HCT116 (cell line): ENCODE measurements at regions not wholly inside any gene's neighbourhood (a gene's known extent, or its start where the extent isn't known, plus 50 kb on each side); places are given as distances from the start of the nearest gene placed in this dataset.

Source experiments
- ATAC-seq: fragments of 200-7000 bp; cut with Tn5 transposase; 2 replicates; pipeline ENCODE4 v1.9.1; 2020; ENCODE audit warnings: mild to moderate bottlenecking, moderate library complexity
- BruUV-seq: library from RNA; stranded (reverse); fragments of 400-500 nt; replicated peaks from 2 replicates; lab custom pipeline; 2021; lab: Mats Ljungman, UMichigan
- CTCF ChIA-PET: fragments of 300-600 bp; sonication (Branson Sonifier 250); formaldehyde crosslinking; loops from one replicate; lab custom pipeline; 2021; ENCODE audit warnings: antibody characterized with exemption; lab: Charles Lee
- POLR2A ChIA-PET: fragments of 300-600, 350-600 bp; sonication (Branson Sonifier 250); formaldehyde crosslinking; loops from one replicate; lab custom pipeline; 2021; ENCODE audit warnings: antibody characterized with exemption; lab: Charles Lee
- RAD21 ChIA-PET, 2 experiments: fragments of 300-600 bp; sonication (Branson Sonifier 250); formaldehyde crosslinking; loops; one replicate each; lab custom pipeline; 2023; ENCODE audit warnings: low total read pairs in 2 of 2; ENCODE audit not compliant: uncharacterized antibody in 2 of 2, unreplicated experiment in 2 of 2, low non-redundant PET in 1 of 2; lab: Charles Lee
- DNase-seq: peaks from one replicate; pipeline ENCODE4 v3.0.0-alpha.2; 2010; ENCODE audit warnings: low read depth, low spot score
- H2AFZ ChIP-seq: fragments of 200-600 bp; shearing (Covaris generic), sonication (generic); 2 replicates; pipeline ENCODE4 v1.6.1; 2017; ENCODE audit warnings: low read depth, mixed run types, mixed read lengths, antibody characterized with exemption, low read length; ENCODE audit not compliant: poor library complexity, severe bottlenecking
- H3K27ac ChIP-seq: 2 replicates; pipeline ENCODE4 v1.5.1; 2012; ENCODE audit warnings: low read depth, low read length
- H3K27me3 ChIP-seq: fragments of 200-600 bp; sonication (generic); 2 replicates; pipeline ENCODE4 v1.6.1; 2016; ENCODE audit warnings: mixed run types, low read length, mixed read lengths; ENCODE audit not compliant: insufficient read depth
- H3K36me3 ChIP-seq, 2 experiments: fragments of 200-500 bp in 1 of 2; fragments of 200-600 bp in 1 of 2; sonication (Bioruptor generic) in 1 of 2; sonication (generic) in 1 of 2; 2 replicates each; pipeline versions ENCODE4 v1.5.1 to v1.6.1; 2014 to 2016; ENCODE audit warnings: low read length in 2 of 2, inconsistent platforms in 1 of 2, mixed read lengths in 1 of 2, mixed run types in 1 of 2; ENCODE audit not compliant: insufficient read depth in 2 of 2, control insufficient read depth in 1 of 2
- H3K4me1 ChIP-seq, 2 experiments: fragments of 200-600 bp in 1 of 2; sonication (generic) in 1 of 2; 2 replicates each; pipeline versions ENCODE4 v1.5.1 to v1.6.1; 2012 to 2017; ENCODE audit warnings: low read length in 2 of 2, inconsistent platforms in 1 of 2, mild to moderate bottlenecking in 1 of 2, mixed read lengths in 1 of 2, mixed run types in 1 of 2, moderate library complexity in 1 of 2; ENCODE audit not compliant: insufficient read depth in 2 of 2, control insufficient read depth in 1 of 2
- H3K4me2 ChIP-seq: fragments of 200-600 bp; sonication (generic); 2 replicates; pipeline ENCODE4 v1.6.1; 2017; ENCODE audit warnings: mixed run types, low read length, mixed read lengths
- H3K4me3 ChIP-seq, 2 experiments: fragments of 200-600 bp in 1 of 2; sonication (generic) in 1 of 2; replicated peaks in 1 of 2; 2 replicates each; pipeline ENCODE4 v1.5.1; 2011 to 2016; ENCODE audit warnings: low read length in 2 of 2, control low read depth in 1 of 2, low read depth in 1 of 2, mild to moderate bottlenecking in 1 of 2, mixed read lengths in 1 of 2, mixed run types in 1 of 2
- H3K79me2 ChIP-seq: fragments of 200-600 bp; sonication (generic); 2 replicates; pipeline ENCODE4 v1.6.1; 2017; ENCODE audit warnings: mild to moderate bottlenecking, mixed run types, low read length, moderate library complexity, mixed read lengths; ENCODE audit not compliant: insufficient read depth
- H3K9ac ChIP-seq: fragments of 200-600 bp; sonication (generic); 2 replicates; pipeline ENCODE4 v1.6.1; 2016; ENCODE audit warnings: low read length, mixed read lengths
- H3K9me2 ChIP-seq: fragments of 200-600 bp; sonication (generic), shearing (Covaris generic); 2 replicates; pipeline ENCODE4 v1.6.1; 2017; ENCODE audit warnings: mixed run types, mild to moderate bottlenecking, moderate library complexity; ENCODE audit not compliant: insufficient read depth
- H3K9me3 ChIP-seq, 2 experiments: fragments of 200-500 bp in 1 of 2; fragments of 200-600 bp in 1 of 2; sonication (Bioruptor generic) in 1 of 2; sonication (generic) in 1 of 2; 2 replicates each; pipeline ENCODE4 v1.6.1; 2014 to 2017; ENCODE audit warnings: low read length in 2 of 2, mixed read lengths in 2 of 2, inconsistent platforms in 1 of 2, low read depth in 1 of 2, mild to moderate bottlenecking in 1 of 2, mixed run types in 1 of 2, moderate library complexity in 1 of 2; ENCODE audit not compliant: control insufficient read depth in 1 of 2, insufficient read depth in 1 of 2
- H4K20me1 ChIP-seq: fragments of 200-600 bp; sonication (generic), shearing (Covaris generic); 2 replicates; pipeline ENCODE4 v1.6.1; 2017; ENCODE audit warnings: mixed run types, mild to moderate bottlenecking, moderate library complexity; ENCODE audit not compliant: insufficient read depth
- ATF3 ChIP-seq: IDR thresholded peaks from 2 replicates; pipeline ENCODE4 v1.6.1; 2012
- CEBPB ChIP-seq: IDR thresholded peaks from 2 replicates; pipeline ENCODE4 v1.6.1; 2012; ENCODE audit warnings: low read depth
- CTCF ChIP-seq, 3 experiments: fragments of 200-600 bp in 1 of 3; sonication (generic) in 1 of 3; IDR thresholded peaks in 2 of 3; conservative IDR thresholded peaks in 1 of 3; 2 replicates each; pipeline ENCODE4 v1.5.1; 2012 to 2017; ENCODE audit warnings: low read depth in 2 of 3, low read length in 2 of 3, antibody characterized with exemption in 1 of 3, borderline replicate concordance in 1 of 3, control low read depth in 1 of 3, mild to moderate bottlenecking in 1 of 3, mixed read lengths in 1 of 3, mixed run types in 1 of 3, moderate library complexity in 1 of 3; ENCODE audit not compliant: insufficient read depth in 1 of 3
- EGR1 ChIP-seq: IDR thresholded peaks from 2 replicates; pipeline ENCODE4 v1.6.1; 2012; ENCODE audit warnings: low read depth
- ELF1 ChIP-seq: IDR thresholded peaks from 2 replicates; pipeline ENCODE4 v1.6.1; 2012; ENCODE audit warnings: low read depth, borderline replicate concordance
- EZH2 ChIP-seq: fragments of 200-600 bp; sonication (generic); IDR thresholded peaks from 2 replicates; pipeline ENCODE4 v1.6.1; 2017; ENCODE audit warnings: antibody characterized with exemption, mixed run types
- EZH2phosphoT487 ChIP-seq: fragments of 200-600 bp; IDR thresholded peaks from 2 replicates; pipeline ENCODE4 v1.6.1; 2018; ENCODE audit warnings: antibody characterized with exemption, borderline replicate concordance
- FOSL1 ChIP-seq: IDR thresholded peaks from 2 replicates; pipeline ENCODE4 v1.6.1; 2012; ENCODE audit warnings: low read depth
- JUND ChIP-seq: IDR thresholded peaks from 2 replicates; pipeline ENCODE4 v1.6.1; 2012
- POLR2A ChIP-seq: IDR thresholded peaks from 2 replicates; pipeline ENCODE4 v1.7.0; 2011; ENCODE audit warnings: borderline replicate concordance; ENCODE audit not compliant: insufficient read depth, insufficient read length; ENCODE audit errors: extremely low read depth
- POLR2AphosphoS5 ChIP-seq: IDR thresholded peaks from 2 replicates; pipeline ENCODE4 v1.6.1; 2011; ENCODE audit warnings: mild to moderate bottlenecking, low read depth, low read length, moderate library complexity
- SIN3A ChIP-seq: IDR thresholded peaks from 2 replicates; pipeline ENCODE4 v1.6.1; 2012; ENCODE audit warnings: low read depth
- SP1 ChIP-seq: IDR thresholded peaks from 2 replicates; pipeline ENCODE4 v1.6.1; 2012; ENCODE audit warnings: low read depth
- SRF ChIP-seq: IDR thresholded peaks from 2 replicates; pipeline ENCODE4 v1.6.1; 2012; ENCODE audit warnings: low read depth
- TCF7L2 ChIP-seq: IDR thresholded peaks from 2 replicates; pipeline ENCODE4 v1.7.0; 2011; ENCODE audit warnings: borderline replicate concordance, inconsistent platforms; ENCODE audit not compliant: insufficient read depth, insufficient read length; ENCODE audit errors: extremely low read depth
- YY1 ChIP-seq: IDR thresholded peaks from 2 replicates; pipeline ENCODE4 v1.6.1; 2011; ENCODE audit warnings: low read length, low read depth, moderate library complexity, mild to moderate bottlenecking; ENCODE audit not compliant: insufficient replicate concordance; ENCODE audit errors: extremely low read depth
- ZBTB33 ChIP-seq: IDR thresholded peaks from 2 replicates; pipeline ENCODE4 v1.6.1; 2011; ENCODE audit warnings: mild to moderate bottlenecking, low read length, moderate library complexity; ENCODE audit not compliant: insufficient replicate concordance; ENCODE audit errors: extremely low read depth
- ZFX ChIP-seq: fragments of 450-650 bp; IDR thresholded peaks from 2 replicates; pipeline ENCODE4 v1.6.1; 2017
- ZNF274 ChIP-seq: fragments of 200-500 bp; sonication (Bioruptor generic); IDR thresholded peaks from 2 replicates; pipeline ENCODE4 v1.6.1; 2014; ENCODE audit warnings: mild to moderate bottlenecking, low read depth, low read length, inconsistent platforms
- intact Hi-C: fragments of 100-400 bp; cut with micrococcal nuclease; formaldehyde crosslinking; loops from 2 replicates; pipeline ENCODE4 v1.10.0; 2022

- no peaks in the 10 kb centered on the region for H3K79me2 ChIP-seq
- no peak overlapping the region for H3K9ac ChIP-seq
- DNase-seq: no peak
- H2AFZ ChIP-seq: no peak overlapping the region
- no peak overlapping the region for H3K4me2 ChIP-seq
- no peaks in the 10 kb centered on the region for H4K20me1 ChIP-seq
- CTCF ChIA-PET: no interaction called here
- no peak overlapping the region for H3K4me3 ChIP-seq
- H3K36me3 ChIP-seq: no peaks in the 10 kb centered on the region
- RAD21 ChIA-PET: no interaction called here
- no TSS peak for BruUV-seq
- ATAC-seq: no peak
- H3K4me1 ChIP-seq: no peaks in the 10 kb centered on the region
- H3K9me3 ChIP-seq: peaks cover 10 to 19% of the 10 kb centered on the region in 2 experiments; a peak in 3 of 4 replicates
- intact Hi-C loops: no loop called here
- POLR2A ChIA-PET: no interaction called here
- TF ChIP-seq TCF7L2 (no peak), ZBTB33 (no peak), FOSL1 (no peak), SP1 (no peak), POLR2AphosphoS5 (no peak), YY1 (no peak), ZNF274 (no peak), JUND (no peak), POLR2A (no peak), CTCF (IDR thresholded peaks at IDR 0.05 in 2 of 3, conservative IDR thresholded peaks at IDR 0.05 in 1 of 3; ENCODE audit: borderline replicate concordance in 1 of 3, insufficient read depth in 1 of 3, low read depth in 2 of 3, low read length in 2 of 3) (no peak), SRF (no peak), EZH2phosphoT487 (no peak), EZH2 (no peak), CEBPB (no peak), ATF3 (no peak), SIN3A (no peak), ELF1 (no peak), ZFX (no peak), EGR1 (no peak)
- H3K27ac ChIP-seq: no peak overlapping the region
- H3K27me3 ChIP-seq: no peaks in the 10 kb centered on the region
- H3K9me2 ChIP-seq: no peaks in the 10 kb centered on the region
Observed at GRCh38 chr15:21269121-21269520, 171.2 kb downstream of the POTEB3 start.
